GM19240 (cell line): ENCODE measurements at regions not wholly inside any gene's neighbourhood (a gene's known extent, or its start where the extent isn't known, plus 50 kb on each side); places are given as distances from the start of the nearest gene placed in this dataset.
"Not testable (repeated sequence)": the region's sequence is repeated elsewhere in the genome, so short reads cannot be mapped to it uniquely, and the experiment has no call there.

Experiments used
- DNase-seq: peaks from one replicate; pipeline ENCODE4 v3.0.0; 2011; ENCODE audit warnings: low spot score; ENCODE audit not compliant: insufficient read length

DNA sequence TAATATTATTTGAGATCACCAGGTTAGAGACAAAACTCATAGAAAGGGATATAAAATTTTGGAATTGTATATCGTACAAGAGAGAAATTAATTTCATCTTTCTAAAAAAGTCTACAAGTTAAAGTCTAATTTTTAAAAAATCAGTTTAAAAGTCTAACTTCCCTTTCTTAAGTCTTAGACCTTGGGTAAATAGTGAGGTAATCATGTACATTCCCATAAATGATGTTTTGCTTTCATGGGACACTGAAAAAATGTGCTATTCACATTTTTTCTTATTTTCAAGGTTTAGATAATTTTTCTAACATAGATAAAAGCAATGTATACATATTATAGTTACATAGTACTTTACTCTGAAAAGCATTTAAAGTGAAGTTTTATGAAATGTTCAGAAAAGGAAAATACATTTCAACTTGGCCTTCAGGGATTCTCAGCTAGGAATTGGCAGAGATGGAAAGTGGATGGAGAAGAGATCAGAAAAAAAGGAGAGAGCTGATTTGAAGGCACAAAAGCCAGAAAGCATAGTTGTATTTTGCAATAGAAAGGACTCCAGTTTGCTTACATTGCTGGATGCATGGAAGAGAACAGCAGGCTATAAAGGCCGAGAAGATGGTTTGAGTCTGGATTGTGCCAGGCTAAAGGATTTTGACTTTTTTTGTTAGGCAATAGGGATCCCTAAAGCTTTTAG, 194.0 kb downstream of the CASP12 start:
- no peak for DNase-seq

- no peak for DNase-seq
Observed at GRCh38 chr11:104700609-104701008, 197.7 kb downstream of the CASP12 start.

DNA sequence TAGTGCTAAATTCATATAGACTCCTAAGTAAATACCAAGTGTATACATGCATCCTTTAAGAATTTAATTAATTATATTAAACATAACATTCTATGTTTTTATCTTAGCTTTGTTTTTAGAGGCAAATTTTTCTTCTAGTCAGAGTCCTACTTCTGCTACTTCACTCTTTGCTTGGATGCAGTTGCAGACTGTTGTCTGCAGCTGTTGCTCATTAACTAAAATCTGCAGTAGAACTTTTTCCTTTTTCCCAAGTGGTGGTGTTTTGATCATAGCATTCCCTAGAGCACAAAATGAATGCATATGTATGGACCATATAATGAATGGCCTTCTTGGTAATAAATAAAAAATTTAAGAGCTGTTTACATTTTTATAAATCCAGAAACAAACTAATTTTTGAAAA, 198.3 kb downstream of the CASP12 start:
- DNase-seq: no peak

DNA sequence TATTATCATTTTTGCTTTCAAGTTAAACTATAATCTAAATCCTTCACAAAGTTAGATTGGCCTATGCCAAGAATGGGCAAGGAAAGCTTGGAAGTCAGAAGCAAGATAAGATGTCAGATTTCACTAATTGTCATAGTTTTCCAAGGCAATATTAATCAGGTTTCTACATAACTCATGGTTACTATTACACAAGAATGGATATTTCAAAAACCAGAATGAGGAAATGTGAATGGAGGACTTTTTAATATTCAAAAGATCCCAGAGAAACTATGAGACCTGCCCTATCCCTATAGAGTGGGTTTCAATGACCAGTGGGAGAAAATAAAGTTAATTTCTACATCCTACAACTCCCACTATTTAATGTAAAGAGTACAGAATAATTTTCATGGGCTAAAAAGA, 203.2 kb downstream of the CASP12 start:
- no peak for DNase-seq

- DNase-seq: no peak
Observed at GRCh38 chr11:104694259-104695064, 203.8 kb downstream of the CASP12 start.

- DNase-seq: no peak
Observed at GRCh38 chr11:104692751-104693150, 205.5 kb downstream of the CASP12 start.

GRCh38 chr11:104691129-104691528, 207.1 kb downstream of the CASP12 start:
- DNase-seq: no peak

DNA sequence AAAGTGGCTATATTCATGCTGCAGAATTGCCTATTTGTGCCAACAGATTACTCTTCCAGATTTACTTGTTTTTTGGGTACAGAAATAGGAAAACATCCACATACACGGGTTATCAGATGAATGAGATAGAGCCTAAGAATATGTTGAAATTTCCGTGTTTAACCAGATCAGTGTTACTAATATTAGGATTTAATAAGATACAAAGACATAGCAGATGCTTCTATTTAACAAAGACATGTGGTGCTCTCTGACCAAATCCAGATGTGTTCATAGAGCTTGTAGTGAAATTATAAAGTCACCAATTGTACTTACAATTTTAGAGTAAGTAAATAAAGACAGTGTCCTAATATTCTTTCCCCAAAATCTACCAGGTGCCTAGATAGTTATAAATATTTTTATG, 208.0 kb downstream of the CASP12 start:
- DNase-seq: no peak

DNA sequence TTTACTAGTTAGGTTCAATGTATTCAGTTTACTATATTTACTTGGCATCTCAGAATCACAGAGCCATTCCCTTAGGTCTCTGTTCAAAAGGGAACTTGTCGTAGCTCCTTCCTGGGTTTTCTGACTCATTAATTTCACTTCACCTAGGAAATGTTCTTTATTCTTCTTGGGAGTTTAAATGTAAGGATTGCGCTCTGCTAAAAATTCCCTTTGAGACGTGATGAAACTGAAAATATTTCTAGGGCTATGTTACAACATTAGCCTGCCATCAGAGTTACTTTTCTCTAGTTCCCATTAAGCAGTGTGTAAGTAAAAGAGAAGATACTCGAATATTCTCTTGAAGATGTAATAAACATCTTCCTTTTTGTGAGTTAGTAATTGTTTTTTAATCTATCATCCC, 209.5 kb downstream of the CASP12 start:
- no peak for DNase-seq

- no peak for DNase-seq
Observed at GRCh38 chr11:104682206-104682605, 216.1 kb downstream of the CASP12 start.

- DNase-seq: no peak
Observed at GRCh38 chr11:104679258-104679657, 219.0 kb downstream of the CASP12 start.

DNA sequence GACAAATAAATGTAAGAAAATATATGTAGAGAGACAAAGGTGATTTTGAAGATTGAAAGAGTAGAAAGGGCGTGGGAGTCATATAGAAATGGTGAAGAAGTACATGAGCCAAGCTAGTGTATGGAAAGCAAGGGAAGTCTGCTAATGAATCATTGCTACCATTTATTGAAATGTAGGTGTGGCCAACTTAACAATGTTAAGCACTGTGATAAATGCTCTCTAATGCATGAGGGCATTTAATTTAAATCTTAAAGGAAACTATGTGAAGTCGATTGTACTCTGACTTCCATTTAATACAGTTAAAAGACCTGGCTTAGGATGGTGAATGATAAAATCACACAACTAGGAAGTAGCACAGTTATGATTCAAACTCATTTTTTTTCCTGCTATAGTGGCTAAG, 219.9 kb downstream of the CASP12 start:
- no peak for DNase-seq

- DNase-seq: not testable (repeated sequence)
Observed at GRCh38 chr11:104677069-104677468, 221.2 kb downstream of the CASP12 start.

GRCh38 chr11:104672897-104673296, 225.4 kb downstream of the CASP12 start:
- no peak for DNase-seq

DNA sequence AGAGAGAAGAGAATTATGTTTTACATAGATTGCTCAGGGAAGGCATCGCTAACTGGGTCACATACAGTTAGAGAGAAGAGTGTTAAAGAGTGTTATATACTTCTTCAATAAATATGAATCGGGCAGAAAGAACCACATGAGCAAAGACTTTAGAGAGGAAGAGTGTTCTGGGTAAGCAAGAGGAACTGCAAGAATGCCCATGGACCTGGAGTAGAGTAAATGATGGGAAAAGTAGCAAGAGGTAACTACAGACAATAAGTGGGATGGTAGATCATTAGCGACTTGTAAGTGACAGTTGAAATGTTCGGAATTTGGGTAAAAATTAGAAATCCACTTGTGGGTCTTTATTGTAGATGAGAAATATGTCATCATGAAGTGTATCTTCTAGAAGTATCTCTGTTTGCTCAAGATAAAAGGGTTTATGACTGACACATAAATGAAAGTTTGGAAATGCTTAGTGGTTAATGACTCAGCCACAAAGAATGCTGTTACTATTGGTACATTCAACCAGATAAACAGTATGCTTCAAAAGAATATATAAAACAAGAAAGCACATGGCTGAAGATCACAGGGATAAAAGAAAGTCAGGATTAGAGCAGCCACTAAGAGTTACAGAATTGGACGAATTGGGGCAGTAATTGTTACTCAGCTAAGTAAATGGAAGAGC, 229.3 kb downstream of the CASP12 start:
- DNase-seq: no peak

- DNase-seq: no peak
Observed at GRCh38 chr11:104666624-104667023, 231.6 kb downstream of the CASP12 start.

DNA sequence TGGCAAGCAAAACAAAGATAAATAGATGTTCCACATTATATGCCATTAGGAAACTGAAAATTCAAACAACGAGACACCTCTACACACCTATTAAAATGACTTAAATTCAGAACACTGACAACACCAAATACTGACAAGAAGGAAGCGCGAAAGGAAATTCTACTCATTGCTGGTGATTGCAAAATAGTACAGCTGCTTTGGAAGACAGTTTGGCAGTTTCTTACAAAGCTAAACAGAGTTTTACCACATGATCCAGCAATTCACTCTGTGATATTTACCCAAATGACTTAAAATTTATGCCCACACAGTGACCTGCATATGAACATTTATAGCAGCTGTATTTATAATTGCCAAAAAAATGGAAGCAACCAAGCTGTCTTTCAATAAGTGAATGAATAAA, 232.6 kb downstream of the CASP12 start:
- no peak for DNase-seq

- DNase-seq: no peak
Observed at GRCh38 chr11:104663190-104664140, 234.8 kb downstream of the CASP12 start.

DNA sequence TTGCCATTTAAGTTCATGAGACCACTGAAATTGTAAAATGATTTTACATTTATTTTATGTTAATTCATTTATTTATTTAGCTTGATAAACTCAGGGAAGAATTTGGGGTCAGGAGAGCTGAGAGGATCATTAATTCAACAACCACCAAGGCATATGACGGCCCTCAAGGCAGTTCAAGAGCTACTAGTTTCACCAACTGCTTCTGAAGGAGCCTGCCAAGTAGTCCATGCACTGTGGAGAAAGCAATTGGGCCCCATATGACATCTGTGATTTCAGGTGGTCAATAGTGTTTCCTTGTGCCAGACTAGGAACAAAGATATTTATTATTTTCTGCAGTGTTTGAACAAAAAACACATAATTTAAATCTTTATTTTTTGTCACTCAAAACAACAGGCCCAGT, 236.4 kb downstream of the CASP12 start:
- no peak for DNase-seq

DNA sequence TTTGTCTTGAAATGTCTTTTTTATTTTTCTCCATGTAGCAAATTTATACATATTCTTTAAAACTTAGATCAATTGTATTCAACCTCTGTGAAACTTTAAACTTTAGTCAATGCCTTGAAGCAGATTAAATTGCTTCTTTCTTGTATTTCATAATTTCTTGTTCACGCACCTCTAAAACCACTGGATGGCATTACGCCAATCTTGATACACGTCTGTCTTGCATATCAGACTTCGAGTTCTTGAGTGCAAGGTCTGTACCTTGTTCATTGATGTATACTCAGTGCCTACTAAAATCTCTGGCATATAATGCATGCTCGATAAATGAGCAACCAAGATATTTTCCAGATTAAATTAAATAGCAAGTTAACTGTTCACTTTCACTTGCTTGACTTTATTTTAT, 236.8 kb downstream of the CASP12 start:
- DNase-seq: no peak

GRCh38 chr11:104658177-104658576, 240.1 kb downstream of the CASP12 start:
- no peak for DNase-seq
